ENCODE measurements at regions not wholly inside any gene's neighbourhood (a gene's known extent, or its start where the extent isn't known, plus 50 kb on each side); places are given as distances from the start of the nearest gene placed in this dataset.

GRCh38 chr14:53792909-53793308 lies 163.7 kb downstream of the BMP4 start:
- TF ChIP-seq, protein P1, sequence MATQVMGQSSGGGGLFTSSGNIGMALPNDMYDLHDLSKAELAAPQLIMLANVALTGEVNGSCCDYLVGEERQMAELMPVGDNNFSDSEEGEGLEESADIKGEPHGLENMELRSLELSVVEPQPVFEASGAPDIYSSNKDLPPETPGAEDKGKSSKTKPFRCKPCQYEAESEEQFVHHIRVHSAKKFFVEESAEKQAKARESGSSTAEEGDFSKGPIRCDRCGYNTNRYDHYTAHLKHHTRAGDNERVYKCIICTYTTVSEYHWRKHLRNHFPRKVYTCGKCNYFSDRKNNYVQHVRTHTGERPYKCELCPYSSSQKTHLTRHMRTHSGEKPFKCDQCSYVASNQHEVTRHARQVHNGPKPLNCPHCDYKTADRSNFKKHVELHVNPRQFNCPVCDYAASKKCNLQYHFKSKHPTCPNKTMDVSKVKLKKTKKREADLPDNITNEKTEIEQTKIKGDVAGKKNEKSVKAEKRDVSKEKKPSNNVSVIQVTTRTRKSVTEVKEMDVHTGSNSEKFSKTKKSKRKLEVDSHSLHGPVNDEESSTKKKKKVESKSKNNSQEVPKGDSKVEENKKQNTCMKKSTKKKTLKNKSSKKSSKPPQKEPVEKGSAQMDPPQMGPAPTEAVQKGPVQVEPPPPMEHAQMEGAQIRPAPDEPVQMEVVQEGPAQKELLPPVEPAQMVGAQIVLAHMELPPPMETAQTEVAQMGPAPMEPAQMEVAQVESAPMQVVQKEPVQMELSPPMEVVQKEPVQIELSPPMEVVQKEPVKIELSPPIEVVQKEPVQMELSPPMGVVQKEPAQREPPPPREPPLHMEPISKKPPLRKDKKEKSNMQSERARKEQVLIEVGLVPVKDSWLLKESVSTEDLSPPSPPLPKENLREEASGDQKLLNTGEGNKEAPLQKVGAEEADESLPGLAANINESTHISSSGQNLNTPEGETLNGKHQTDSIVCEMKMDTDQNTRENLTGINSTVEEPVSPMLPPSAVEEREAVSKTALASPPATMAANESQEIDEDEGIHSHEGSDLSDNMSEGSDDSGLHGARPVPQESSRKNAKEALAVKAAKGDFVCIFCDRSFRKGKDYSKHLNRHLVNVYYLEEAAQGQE (IDR thresholded peaks at IDR 0.05; ENCODE audit: insufficient replicate concordance, low read depth) = no peak
- no peak for TF ChIP-seq CTCF (IDR thresholded peaks at IDR 0.05; ENCODE audit: insufficient read depth, low read length)
- no peak for TF ChIP-seq POLR2AphosphoS5 (IDR thresholded peaks at IDR 0.05; ENCODE audit: low read depth)
- no peak for TF ChIP-seq SPI1 (IDR thresholded peaks at IDR 0.05; ENCODE audit: borderline replicate concordance, low read depth)
- TF ChIP-seq GABPA (IDR thresholded peaks at IDR 0.05; ENCODE audit: low read depth) = no peak
- DNase-seq (ENCODE audit: low read depth in 1 of 2, low spot score in 1 of 2) = no peak
- H3K27me3 ChIP-seq (ENCODE audit: insufficient read depth, poor library complexity, severe bottlenecking) = no peaks in the 10 kb centered on the region
- H3K27ac ChIP-seq (replicated peaks) = no peak overlapping the region
- H3K4me3 ChIP-seq (replicated peaks; ENCODE audit: insufficient read depth, low read length) = no peak overlapping the region

DNA sequence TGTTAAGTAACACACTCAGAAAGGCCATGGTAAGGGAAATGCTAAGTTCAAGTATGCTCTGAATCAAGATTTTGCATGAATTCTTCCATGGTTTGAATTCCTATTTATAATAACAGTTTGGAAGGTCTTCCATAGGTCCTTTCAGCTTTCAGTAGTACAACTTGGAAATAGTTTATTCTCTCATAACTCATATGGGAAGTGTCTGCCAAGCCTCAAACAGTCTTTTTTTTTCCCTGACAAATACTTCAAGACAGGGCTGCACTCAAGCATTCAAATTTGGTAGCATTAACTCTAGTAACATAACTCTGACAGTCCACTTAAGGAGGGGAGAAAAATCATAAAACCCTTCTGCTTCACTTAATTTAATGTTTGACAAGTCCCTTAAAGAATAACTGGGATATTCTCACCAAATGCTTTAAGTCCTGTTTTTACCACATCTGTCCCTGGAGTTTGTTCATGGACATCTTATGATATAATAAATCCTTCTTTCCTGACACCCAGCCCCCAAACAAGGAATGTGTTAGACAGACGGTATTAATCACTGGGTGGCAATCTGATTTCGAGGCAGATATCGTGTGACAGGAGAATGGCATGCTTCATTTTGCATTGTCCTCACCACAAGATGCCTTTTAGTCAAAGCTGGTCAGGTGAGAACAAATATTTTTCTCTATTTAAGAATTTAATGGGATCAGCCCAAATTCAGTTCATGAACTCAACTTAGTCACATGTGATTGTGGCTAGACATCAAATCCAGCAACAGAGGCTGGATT lies 165.7 kb downstream of the BMP4 start:
- Histone ChIP-seq H3K27me3 (ENCODE audit: insufficient read depth, poor library complexity, severe bottlenecking) (no peaks in the 10 kb centered on the region), H3K4me3 (replicated peaks; ENCODE audit: insufficient read depth, low read length) (no peak overlapping the region), H3K27ac (replicated peaks) (no peak overlapping the region)
- DNase-seq (ENCODE audit: low read depth in 1 of 2, low spot score in 1 of 2) = no peak
- TF ChIP-seq, protein P1 (IDR thresholded peaks at IDR 0.05; ENCODE audit: insufficient replicate concordance, low read depth) = no peak
- TF ChIP-seq SPI1 (IDR thresholded peaks at IDR 0.05; ENCODE audit: borderline replicate concordance, low read depth) (no peak), CTCF (IDR thresholded peaks at IDR 0.05; ENCODE audit: insufficient read depth, low read length) (no peak)

GRCh38 chr14:53788566-53788965 lies 168.1 kb downstream of the BMP4 start:
- no peak overlapping the region for H3K4me3 ChIP-seq (replicated peaks; ENCODE audit: insufficient read depth, low read length)
- DNase-seq (ENCODE audit: low read depth in 1 of 2, low spot score in 1 of 2) = no peak
- H3K27me3 ChIP-seq (ENCODE audit: insufficient read depth, poor library complexity, severe bottlenecking) = no peaks in the 10 kb centered on the region
- no peak overlapping the region for H3K27ac ChIP-seq (replicated peaks)
- TF ChIP-seq SPI1 (IDR thresholded peaks at IDR 0.05; ENCODE audit: borderline replicate concordance, low read depth) = no peak
- no peak for TF ChIP-seq POLR2AphosphoS5 (IDR thresholded peaks at IDR 0.05; ENCODE audit: low read depth)

- no peak for DNase-seq (ENCODE audit: low read depth in 1 of 2, low spot score in 1 of 2)
- H3K4me3 ChIP-seq (replicated peaks; ENCODE audit: insufficient read depth, low read length) = no peak overlapping the region
- H3K27me3 ChIP-seq (ENCODE audit: insufficient read depth, poor library complexity, severe bottlenecking) = no peaks in the 10 kb centered on the region
- TF ChIP-seq, protein P1 (IDR thresholded peaks at IDR 0.05; ENCODE audit: insufficient replicate concordance, low read depth) = no peak
- no peak for TF ChIP-seq GABPA (IDR thresholded peaks at IDR 0.05; ENCODE audit: low read depth)
- TF ChIP-seq POLR2AphosphoS5 (IDR thresholded peaks at IDR 0.05; ENCODE audit: low read depth) = no peak
- no peak for TF ChIP-seq CTCF (IDR thresholded peaks at IDR 0.05; ENCODE audit: insufficient read depth, low read length)
- no peak for TF ChIP-seq SPI1 (IDR thresholded peaks at IDR 0.05; ENCODE audit: borderline replicate concordance, low read depth)
- no peak overlapping the region for H3K27ac ChIP-seq (replicated peaks)
Observed at GRCh38 chr14:53786045-53786444, 170.6 kb downstream of the BMP4 start.

All from HL-60 (cell line).